ENCODE measurements at regions not wholly inside any gene's neighbourhood (a gene's known extent, or its start where the extent isn't known, plus 50 kb on each side); places are given as distances from the start of the nearest gene placed in this dataset.

DNA sequence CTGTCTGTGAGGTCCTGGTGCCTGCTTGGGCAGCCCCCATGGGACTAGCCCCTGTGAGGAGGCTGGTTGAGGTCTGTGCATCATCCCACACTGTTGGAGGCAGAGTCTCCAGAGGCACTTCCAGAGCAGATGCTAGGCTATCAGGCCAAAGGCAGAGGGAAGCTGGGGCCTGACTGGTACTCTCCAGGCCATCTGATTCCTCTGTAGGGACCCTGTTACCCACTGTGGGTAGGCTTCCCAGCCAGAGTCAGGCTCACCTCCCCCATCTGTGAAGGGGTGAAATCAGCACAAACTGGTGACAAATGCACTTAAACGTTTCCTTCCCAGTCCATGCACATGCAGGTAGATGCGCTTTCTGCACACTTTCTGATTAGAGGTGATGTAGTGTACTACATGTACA is 212.6 kb upstream of the TOPAZ1 start:
- TF ChIP-seq, protein P1, sequence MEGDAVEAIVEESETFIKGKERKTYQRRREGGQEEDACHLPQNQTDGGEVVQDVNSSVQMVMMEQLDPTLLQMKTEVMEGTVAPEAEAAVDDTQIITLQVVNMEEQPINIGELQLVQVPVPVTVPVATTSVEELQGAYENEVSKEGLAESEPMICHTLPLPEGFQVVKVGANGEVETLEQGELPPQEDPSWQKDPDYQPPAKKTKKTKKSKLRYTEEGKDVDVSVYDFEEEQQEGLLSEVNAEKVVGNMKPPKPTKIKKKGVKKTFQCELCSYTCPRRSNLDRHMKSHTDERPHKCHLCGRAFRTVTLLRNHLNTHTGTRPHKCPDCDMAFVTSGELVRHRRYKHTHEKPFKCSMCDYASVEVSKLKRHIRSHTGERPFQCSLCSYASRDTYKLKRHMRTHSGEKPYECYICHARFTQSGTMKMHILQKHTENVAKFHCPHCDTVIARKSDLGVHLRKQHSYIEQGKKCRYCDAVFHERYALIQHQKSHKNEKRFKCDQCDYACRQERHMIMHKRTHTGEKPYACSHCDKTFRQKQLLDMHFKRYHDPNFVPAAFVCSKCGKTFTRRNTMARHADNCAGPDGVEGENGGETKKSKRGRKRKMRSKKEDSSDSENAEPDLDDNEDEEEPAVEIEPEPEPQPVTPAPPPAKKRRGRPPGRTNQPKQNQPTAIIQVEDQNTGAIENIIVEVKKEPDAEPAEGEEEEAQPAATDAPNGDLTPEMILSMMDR (IDR thresholded peaks at IDR 0.05), result no peak
- H3K9me3 ChIP-seq, result no peaks in the 10 kb centered on the region

DNA sequence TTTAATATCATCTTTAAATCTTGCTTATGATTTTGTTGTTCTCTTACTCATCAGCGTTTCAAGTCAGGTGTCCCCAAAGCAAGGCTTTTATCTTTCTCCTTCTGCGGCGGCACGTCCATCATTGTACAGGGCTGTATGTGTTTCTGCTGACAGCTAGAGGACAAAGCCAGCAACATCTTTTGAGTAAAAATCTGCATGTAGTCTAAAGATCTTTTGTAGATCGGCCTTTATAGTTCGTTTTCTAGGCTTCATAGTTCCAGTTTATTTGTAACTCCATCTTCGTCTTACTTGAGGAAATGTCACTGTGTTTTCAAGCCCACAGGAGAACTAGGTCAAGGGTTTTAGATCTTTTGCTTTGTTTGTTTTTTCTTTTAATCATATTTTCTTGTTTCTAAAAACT is 211.4 kb upstream of the TOPAZ1 start:
- Histone ChIP-seq H3K9me3 (no peaks in the 10 kb centered on the region), H3K27me3 (ENCODE audit: low read depth) (peaks cover 19% of the 10 kb centered on the region), H3K4me1 (no peaks in the 10 kb centered on the region), H3K4me3 (no peak overlapping the region), H3K27ac (no peak overlapping the region), H3K36me3 (no peaks in the 10 kb centered on the region)
- DNase-seq (no peak), ATAC-seq (no peak)
- intact Hi-C loops (cut with DNase I), result no loop called here
- TF ChIP-seq, protein P1 (IDR thresholded peaks at IDR 0.05), result no peak

More for the DNA sequence above, 212.6 kb upstream of the TOPAZ1 start:
- Histone ChIP-seq H3K4me1 (no peaks in the 10 kb centered on the region), H3K36me3 (no peaks in the 10 kb centered on the region), H3K27me3 (ENCODE audit: low read depth) (peaks cover 28% of the 10 kb centered on the region), H3K27ac (no peak overlapping the region), H3K4me3 (no peak overlapping the region)
- intact Hi-C loops (cut with DNase I), result no loop called here
- DNase-seq (no peak), ATAC-seq (peak in 1 of 2 donors; percentile 17)

DNA sequence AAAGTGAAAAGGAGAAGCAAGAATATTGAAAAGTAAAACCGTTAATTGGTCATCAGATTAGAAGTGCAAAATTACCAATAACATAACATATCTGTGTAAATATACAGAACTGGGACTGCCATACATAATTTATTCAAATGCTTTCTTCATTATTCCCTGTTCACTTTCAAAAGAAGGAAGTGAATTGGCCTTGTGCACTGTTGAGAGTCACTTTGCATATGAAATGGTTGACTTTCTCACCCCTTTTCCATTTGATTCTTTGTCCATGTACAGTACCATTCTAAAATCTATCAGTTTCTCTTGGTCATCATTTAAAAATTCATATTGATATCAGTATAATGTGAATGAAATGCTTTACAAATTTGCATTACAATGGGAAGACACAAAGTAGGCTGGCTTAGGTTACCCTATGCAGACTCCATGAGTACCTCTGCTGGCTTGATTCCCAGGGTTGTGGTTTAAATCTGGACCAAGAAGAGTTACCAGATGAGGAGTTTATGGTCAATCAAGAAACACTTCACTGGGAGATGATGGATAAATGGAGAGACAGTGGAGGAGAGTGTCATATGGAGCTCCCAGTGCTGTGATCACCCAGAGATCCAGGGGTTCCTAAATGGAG is 210.9 kb upstream of the TOPAZ1 start:
- ATAC-seq (no peak), DNase-seq (no peak)
- Histone ChIP-seq H3K9me3 (no peaks in the 10 kb centered on the region), H3K4me3 (no peak overlapping the region), H3K27ac (no peak overlapping the region), H3K4me1 (no peaks in the 10 kb centered on the region), H3K36me3 (no peaks in the 10 kb centered on the region), H3K27me3 (ENCODE audit: low read depth) (peaks cover 15% of the 10 kb centered on the region)
- TF ChIP-seq, protein P1 (IDR thresholded peaks at IDR 0.05), result no peak
- intact Hi-C loops (cut with DNase I), result no loop called here

DNA sequence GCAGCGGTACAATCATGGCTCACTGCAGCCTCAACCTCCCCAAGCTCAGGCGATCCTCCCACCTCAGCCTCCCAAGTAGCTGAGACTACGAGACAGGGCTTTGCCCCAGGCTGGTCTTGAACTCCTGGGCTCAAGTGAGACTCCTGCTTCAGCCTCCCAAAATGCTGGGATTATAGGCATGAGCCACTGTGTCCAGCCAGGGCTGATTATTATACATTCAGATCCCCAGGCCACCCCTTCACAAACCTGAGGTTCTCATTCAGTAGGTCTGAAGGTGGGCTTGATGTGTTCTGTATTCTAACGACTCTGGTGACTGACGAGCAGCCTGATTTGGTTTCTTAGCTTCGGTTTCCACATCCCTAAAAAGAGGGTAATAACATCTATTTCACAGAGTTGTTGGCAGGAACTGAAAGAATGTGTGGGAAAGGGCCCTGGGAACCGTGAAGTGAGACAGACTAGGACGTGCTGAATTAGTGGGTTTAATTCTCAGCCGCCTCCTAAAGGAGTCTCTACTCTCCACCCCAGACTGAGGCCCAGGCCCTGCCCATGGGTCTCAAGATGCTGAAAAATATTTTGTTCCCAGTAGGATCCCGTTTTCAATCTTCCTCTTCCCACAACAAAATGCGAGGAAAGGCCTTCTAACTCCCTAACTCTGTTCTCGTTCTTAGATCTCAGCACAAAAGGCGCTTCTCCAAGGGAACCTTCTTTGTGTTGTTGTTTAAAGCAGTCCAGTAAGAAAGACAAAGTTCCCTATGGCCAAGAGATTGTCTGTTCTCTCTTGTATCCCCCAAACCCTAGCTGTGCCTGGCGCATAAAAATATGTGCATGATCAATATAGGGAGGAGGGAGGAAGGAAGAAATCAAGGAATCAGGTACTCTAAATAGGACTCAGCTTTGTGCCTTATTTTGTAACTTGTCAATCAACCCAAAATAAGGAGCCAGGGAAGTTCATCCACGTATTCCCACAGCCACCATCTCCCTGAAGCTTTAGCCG is 210.0 kb upstream of the TOPAZ1 start:
- H3K27ac ChIP-seq, result no peak overlapping the region
- ATAC-seq (no peak), DNase-seq (no peak)
- no peaks in the 10 kb centered on the region for H3K36me3 ChIP-seq
- H3K4me3 ChIP-seq, result no peak overlapping the region
- intact Hi-C loops (cut with DNase I), result no loop called here
- no peaks in the 10 kb centered on the region for H3K9me3 ChIP-seq
- H3K4me1 ChIP-seq, result no peaks in the 10 kb centered on the region
- TF ChIP-seq, protein P1 (IDR thresholded peaks at IDR 0.05), result no peak
- H3K27me3 ChIP-seq (ENCODE audit: low read depth), result peaks cover 9% of the 10 kb centered on the region

DNA sequence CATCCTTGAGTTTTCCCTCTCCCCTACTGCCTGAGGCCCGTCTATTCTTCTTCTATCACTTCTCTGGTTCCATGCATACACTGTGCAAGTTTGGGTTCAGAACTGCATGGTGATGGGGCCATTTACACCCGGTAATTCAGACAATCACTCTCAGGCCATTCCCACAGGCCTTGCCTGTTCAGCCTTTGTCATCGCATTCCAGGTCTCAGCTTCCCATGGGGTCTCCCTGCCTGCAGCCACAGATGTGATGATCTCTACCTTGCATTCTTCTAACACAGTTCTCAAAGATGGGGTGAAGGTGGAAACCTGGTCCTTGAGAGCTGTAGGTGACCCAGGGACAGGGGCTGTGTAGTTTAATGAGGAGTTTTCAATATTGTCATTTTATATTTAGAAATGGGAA is 209.2 kb upstream of the TOPAZ1 start:
- Histone ChIP-seq H3K27me3 (ENCODE audit: low read depth) (peaks cover 7% of the 10 kb centered on the region), H3K9me3 (no peaks in the 10 kb centered on the region), H3K36me3 (no peaks in the 10 kb centered on the region), H3K4me3 (no peak overlapping the region), H3K4me1 (no peaks in the 10 kb centered on the region), H3K27ac (no peak overlapping the region)
- intact Hi-C loops (cut with DNase I), result no loop called here
- ATAC-seq (no peak), DNase-seq (no peak)
- TF ChIP-seq, protein P1 (IDR thresholded peaks at IDR 0.05), result no peak

All from lower lobe of right lung (tissue), 2 donors.